ENCODE measurements at regions not wholly inside any gene's neighbourhood (a gene's known extent, or its start where the extent isn't known, plus 50 kb on each side); places are given as distances from the start of the nearest gene placed in this dataset.
A peak's percentile ranks its signal among the peaks of the same experiment; 100 is the strongest.

DNA sequence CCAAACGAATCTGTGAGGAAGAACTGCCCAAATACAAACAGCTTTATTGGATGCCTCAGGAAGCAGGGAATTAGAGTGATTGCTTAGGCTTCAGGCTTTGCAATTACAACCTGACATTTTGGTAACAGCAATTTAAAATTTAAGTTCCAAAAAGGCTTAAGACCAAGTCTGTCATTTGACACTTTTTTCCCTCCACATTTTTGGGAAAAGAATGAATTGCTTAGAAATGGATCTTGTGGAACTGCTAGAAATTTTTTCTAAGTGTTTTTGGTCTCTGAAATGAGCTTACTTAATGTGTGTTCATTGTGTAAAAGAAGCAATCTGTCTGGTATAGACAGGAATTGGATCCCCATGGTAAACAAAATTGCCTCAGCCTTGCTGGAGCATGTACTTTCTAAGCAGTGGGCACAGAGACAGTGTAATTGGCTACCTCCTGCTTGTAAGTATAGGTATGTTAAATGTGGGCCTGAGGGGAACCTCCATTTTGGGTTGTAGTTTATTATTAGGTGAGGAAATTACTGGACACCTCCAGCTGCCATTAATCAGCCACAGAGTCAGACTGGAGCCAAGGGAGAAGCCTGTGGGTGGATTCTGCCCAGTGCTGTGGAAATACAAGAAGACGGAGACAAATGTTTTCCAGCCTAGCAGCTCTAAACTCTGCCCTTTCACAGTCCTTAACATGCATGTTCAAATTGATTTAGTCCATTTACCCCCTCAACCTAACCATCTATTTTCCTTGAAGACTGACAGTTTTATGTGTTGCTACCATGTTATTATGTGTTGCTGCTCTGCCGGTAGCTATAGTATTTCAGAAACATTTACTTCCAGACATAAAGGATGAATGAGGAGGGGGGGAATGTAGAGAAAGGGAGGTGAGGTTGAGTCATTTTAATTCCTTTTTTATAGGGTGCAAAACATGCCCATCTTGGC is 473.0 kb downstream of the SPRY1 start:
- H3K9me3 Mint-ChIP-seq, result no peaks in the 10 kb centered on the region
- peaks cover 3% of the 10 kb centered on the region for H3K36me3 Mint-ChIP-seq (ENCODE audit: low read depth)
- H3K4me1 Mint-ChIP-seq, result peaks cover 58% of the 10 kb centered on the region
- TF ChIP-seq, protein P1, sequence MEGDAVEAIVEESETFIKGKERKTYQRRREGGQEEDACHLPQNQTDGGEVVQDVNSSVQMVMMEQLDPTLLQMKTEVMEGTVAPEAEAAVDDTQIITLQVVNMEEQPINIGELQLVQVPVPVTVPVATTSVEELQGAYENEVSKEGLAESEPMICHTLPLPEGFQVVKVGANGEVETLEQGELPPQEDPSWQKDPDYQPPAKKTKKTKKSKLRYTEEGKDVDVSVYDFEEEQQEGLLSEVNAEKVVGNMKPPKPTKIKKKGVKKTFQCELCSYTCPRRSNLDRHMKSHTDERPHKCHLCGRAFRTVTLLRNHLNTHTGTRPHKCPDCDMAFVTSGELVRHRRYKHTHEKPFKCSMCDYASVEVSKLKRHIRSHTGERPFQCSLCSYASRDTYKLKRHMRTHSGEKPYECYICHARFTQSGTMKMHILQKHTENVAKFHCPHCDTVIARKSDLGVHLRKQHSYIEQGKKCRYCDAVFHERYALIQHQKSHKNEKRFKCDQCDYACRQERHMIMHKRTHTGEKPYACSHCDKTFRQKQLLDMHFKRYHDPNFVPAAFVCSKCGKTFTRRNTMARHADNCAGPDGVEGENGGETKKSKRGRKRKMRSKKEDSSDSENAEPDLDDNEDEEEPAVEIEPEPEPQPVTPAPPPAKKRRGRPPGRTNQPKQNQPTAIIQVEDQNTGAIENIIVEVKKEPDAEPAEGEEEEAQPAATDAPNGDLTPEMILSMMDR (conservative IDR thresholded peaks at IDR 0.05), result no peak
- no peaks in the 10 kb centered on the region for H3K27me3 Mint-ChIP-seq (ENCODE audit: low read depth)
- H3K4me3 Mint-ChIP-seq, result no peak overlapping the region
- peak overlapping the region; percentile 68 for H3K27ac Mint-ChIP-seq (ENCODE audit: unreplicated experiment)
- DNase-seq (ENCODE audit: low read depth, low spot score), result no peak

DNA sequence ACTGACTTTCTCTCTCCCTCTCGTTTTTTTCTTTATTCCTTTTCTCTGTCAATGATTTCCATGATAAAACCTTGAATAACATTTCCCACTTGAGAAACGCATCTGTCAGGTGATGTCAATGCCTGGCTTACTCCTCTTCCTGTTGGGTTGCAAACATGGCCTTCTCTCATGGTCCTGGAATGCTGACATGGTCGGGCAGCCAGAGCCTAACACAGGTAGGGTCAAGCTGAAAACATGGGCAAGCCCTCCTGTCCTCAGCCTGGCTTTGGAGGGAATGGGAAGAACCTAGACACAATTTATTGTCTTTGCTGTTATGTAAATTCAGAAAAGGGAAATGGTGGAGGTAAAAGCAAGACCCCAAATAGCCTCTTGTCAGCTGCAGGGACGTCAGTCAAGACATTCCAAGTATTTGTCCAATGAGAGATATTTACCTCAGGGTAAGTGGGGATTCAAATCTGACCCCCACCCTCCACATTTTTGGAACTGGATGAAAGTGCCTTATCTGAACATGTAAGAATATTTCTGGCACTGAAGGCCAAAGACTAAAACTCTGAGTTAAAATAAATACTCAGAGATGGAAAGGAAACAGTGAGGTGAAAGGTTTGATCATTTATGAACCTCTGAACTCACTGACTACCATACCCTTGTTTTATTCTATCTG is 473.8 kb downstream of the SPRY1 start:
- TF ChIP-seq, protein P1 (conservative IDR thresholded peaks at IDR 0.05), result no peak
- Mint-ChIP-seq H3K4me1 (peaks cover 57% of the 10 kb centered on the region), H3K4me3 (no peak overlapping the region)

DNA sequence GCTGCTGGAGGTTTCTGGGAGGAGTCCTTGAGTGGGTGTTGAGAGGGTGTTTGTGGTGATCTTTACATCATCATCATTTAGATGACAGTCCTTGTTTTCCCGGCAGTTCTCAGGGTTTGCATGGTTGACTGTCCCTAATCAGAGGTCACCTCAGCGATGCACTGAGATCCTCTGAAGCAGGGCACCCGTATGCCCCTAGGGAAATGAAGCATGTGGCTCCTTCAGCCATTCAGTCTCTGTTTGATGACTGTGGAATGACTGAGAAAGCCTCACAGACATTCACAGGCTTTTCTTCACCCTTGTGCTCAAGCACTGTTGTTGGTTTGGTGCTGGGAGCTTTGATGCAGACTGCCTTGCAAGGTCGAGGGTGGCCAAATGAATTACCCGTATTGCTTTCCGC is 474.7 kb downstream of the SPRY1 start:
- Mint-ChIP-seq H3K9me3 (no peaks in the 10 kb centered on the region), H3K4me3 (peak overlapping the region; percentile 71), H3K4me1 (peaks cover 58% of the 10 kb centered on the region), H3K27me3 (ENCODE audit: low read depth) (no peaks in the 10 kb centered on the region), H3K27ac (ENCODE audit: unreplicated experiment) (peak overlapping the region; percentile 67), H3K36me3 (ENCODE audit: low read depth) (peaks cover 2% of the 10 kb centered on the region)
- TF ChIP-seq, protein P1 (conservative IDR thresholded peaks at IDR 0.05), result no peak
- DNase-seq (ENCODE audit: low read depth, low spot score), result no peak

More for the DNA sequence above, 473.8 kb downstream of the SPRY1 start:
- Mint-ChIP-seq H3K27me3 (ENCODE audit: low read depth) (no peaks in the 10 kb centered on the region), H3K9me3 (no peaks in the 10 kb centered on the region), H3K36me3 (ENCODE audit: low read depth) (peaks cover 3% of the 10 kb centered on the region), H3K27ac (ENCODE audit: unreplicated experiment) (no peak overlapping the region)
- DNase-seq (ENCODE audit: low read depth, low spot score), result no peak

DNA sequence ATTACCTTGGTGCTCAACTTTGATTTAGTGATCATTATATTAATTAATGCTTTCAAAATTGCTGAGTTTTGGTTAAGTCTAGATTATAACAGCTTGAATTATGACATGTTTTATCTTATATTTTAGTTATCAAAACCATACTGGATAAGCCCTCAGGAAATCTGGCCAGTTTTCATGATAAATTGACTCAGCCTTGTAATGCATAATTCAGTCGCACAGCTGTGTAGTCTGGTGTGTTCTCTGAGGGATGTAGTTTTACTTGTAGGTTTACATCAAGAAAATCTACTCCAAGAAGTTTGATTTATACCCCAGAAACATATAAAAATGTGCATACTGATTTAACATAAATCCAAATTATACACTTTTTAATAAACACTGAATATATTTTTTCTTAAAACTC is 477.5 kb downstream of the SPRY1 start:
- Mint-ChIP-seq H3K36me3 (ENCODE audit: low read depth) (peaks cover 6% of the 10 kb centered on the region), H3K4me1 (peaks cover 70% of the 10 kb centered on the region), H3K9me3 (peaks cover 8% of the 10 kb centered on the region), H3K27ac (ENCODE audit: unreplicated experiment) (no peak overlapping the region), H3K4me3 (no peak overlapping the region), H3K27me3 (ENCODE audit: low read depth) (no peaks in the 10 kb centered on the region)
- no peak for DNase-seq (ENCODE audit: low read depth, low spot score)
- TF ChIP-seq, protein P1 (conservative IDR thresholded peaks at IDR 0.05), result no peak

DNA sequence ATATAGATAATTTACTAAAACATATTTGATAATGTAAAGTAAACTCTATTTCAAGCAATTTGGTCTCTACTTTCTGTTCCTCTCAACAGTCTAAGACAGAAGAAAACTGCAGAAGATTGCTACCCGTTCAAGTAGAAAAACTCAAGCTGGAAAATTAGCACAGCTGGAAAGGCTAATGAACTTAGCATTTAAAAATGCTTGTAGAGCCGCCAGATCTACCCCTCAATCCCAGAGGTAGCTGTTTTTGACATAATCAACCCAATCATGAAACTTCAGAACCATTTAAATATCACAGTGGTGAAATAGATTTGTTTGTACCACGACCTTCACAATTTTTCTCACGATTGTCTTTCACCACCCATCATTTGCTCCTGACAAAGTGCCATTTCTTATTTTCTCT is 479.5 kb downstream of the SPRY1 start:
- no peak for DNase-seq (ENCODE audit: low read depth, low spot score)
- H3K9me3 Mint-ChIP-seq, result peaks cover 14% of the 10 kb centered on the region
- peaks cover 10% of the 10 kb centered on the region for H3K36me3 Mint-ChIP-seq (ENCODE audit: low read depth)
- H3K4me1 Mint-ChIP-seq, result peaks cover 54% of the 10 kb centered on the region
- H3K4me3 Mint-ChIP-seq, result no peak overlapping the region
- H3K27ac Mint-ChIP-seq (ENCODE audit: unreplicated experiment), result peak overlapping the region; percentile 7
- TF ChIP-seq, protein P1 (conservative IDR thresholded peaks at IDR 0.05), result no peak
- no peaks in the 10 kb centered on the region for H3K27me3 Mint-ChIP-seq (ENCODE audit: low read depth)
